OCI-LY3 (cell line): ENCODE measurements at regions not wholly inside any gene's neighbourhood (a gene's known extent, or its start where the extent isn't known, plus 50 kb on each side); places are given as distances from the start of the nearest gene placed in this dataset.

Experiments
- EZH2phosphoT487 ChIP-seq: fragments of 200-600 bp; shearing (Covaris generic); IDR thresholded peaks from 2 replicates; pipeline ENCODE4 v1.6.1; 2018; ENCODE audit warnings: antibody characterized with exemption, mixed run types, low read depth
- TF ChIP-seq, protein P1 (sequence below): fragments of 200-600, 300-600 bp; sonication (generic); IDR thresholded peaks from 2 replicates; pipeline ENCODE4 v1.5.1; 2014; ENCODE audit warnings: antibody characterized with exemption, low read length, low read depth

DNA sequence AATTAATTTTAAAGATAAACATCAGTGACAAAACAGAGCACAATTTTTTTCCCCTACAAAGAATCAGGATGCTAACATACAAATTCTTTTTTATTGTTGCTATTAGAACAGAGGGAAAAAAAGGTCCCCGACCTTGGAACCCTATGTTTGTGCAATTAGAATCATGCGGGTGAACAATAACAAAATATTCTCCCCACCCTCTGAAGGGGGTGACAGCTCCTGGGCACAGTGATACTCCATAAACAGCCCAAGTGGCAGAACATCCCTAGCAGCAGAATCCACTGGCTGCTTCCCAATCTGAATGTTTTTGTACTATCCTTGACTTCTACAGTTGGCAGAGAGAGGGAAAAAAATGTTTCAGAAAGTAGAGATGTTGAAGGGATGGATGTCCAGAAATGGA, 87.7 kb upstream of the TLL1 start:
- TF ChIP-seq, protein P1, sequence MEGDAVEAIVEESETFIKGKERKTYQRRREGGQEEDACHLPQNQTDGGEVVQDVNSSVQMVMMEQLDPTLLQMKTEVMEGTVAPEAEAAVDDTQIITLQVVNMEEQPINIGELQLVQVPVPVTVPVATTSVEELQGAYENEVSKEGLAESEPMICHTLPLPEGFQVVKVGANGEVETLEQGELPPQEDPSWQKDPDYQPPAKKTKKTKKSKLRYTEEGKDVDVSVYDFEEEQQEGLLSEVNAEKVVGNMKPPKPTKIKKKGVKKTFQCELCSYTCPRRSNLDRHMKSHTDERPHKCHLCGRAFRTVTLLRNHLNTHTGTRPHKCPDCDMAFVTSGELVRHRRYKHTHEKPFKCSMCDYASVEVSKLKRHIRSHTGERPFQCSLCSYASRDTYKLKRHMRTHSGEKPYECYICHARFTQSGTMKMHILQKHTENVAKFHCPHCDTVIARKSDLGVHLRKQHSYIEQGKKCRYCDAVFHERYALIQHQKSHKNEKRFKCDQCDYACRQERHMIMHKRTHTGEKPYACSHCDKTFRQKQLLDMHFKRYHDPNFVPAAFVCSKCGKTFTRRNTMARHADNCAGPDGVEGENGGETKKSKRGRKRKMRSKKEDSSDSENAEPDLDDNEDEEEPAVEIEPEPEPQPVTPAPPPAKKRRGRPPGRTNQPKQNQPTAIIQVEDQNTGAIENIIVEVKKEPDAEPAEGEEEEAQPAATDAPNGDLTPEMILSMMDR: no peak
- TF ChIP-seq EZH2phosphoT487: no peak
